ENCODE measurements at regions not wholly inside any gene's neighbourhood (a gene's known extent, or its start where the extent isn't known, plus 50 kb on each side); places are given as distances from the start of the nearest gene placed in this dataset.

DNA sequence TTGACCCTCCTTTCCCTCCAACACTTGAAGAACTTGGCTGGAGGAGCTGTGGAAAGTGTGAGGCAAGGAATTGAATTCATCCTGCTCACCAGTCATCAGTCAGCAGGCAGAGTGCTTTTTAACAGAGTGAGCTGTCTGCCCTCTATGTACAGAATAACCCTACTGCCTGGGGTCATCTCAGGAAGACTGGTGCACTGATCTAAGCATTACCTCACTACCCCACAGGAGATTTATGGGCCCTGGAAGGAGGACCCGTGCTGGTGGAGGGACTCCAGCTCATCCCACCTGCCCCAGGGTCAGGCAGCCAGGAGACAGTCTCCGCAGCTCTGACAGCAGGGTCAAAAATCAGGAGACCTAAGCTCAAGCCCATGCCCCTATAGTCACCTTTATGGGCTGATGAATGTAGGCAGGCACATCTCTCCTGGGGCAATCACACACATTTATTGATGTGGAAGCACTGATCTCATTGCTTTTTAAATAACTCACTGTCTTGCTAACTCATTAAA, 270.8 kb upstream of the SESN3 start:
- Histone ChIP-seq H3K4me3 (no peak overlapping the region), H3K27ac (no peak overlapping the region), H3K36me3 (no peaks in the 10 kb centered on the region), H3K4me1 (peaks cover 0 to 30% (median 9%) of the 10 kb centered on the region in 3 donors), H3K9me3 (no peaks in the 10 kb centered on the region), H3K27me3 (peaks cover 0 to 12% (median 0%) of the 10 kb centered on the region in 4 donors)
- no peak for TF ChIP-seq POLR2A (IDR thresholded peaks at IDR 0.05)
- no peak for TF ChIP-seq CTCF (IDR thresholded peaks at IDR 0.05)
- WGBS, 2 donors = 40 to 67% methylated on average over 1 of the region's 2 CpGs
- intact Hi-C loops (cut with DNase I) = no loop called here
- DNase-seq = no peak

DNA sequence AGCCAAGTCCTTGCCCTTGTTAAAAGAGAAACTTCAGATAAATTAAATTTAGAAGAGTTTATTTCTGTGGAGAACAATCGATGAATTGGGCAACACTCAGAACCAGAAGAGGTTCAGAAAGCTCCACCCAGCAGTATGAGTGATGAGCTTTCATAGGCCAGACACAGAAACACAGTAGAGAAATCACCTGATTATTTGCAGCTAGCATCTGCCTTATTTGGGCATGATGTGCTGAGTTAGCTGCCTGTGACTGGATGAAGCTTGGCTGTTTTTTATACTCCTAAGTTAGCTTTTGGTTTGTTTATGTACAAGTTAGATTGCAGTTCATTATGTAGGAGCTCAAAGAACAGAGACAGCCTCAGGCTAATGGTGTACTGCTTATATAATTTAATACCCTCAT, 269.5 kb upstream of the SESN3 start:
- TF ChIP-seq CTCF (IDR thresholded peaks at IDR 0.05) (no peak), POLR2A (IDR thresholded peaks at IDR 0.05) (no peak)
- WGBS, 2 donors = 87 to 94% methylated on average over 1 of the region's 1 CpG
- intact Hi-C loops (cut with DNase I) = no loop called here

GRCh38 chr11:95499516-95500135, 268.6 kb upstream of the SESN3 start:
- no peak overlapping the region for H3K27ac ChIP-seq
- no peaks in the 10 kb centered on the region for H3K36me3 ChIP-seq
- H3K9me3 ChIP-seq = no peaks in the 10 kb centered on the region
- H3K27me3 ChIP-seq = peaks cover 0 to 12% (median 0%) of the 10 kb centered on the region in 4 donors
- H3K4me3 ChIP-seq = no peak overlapping the region
- TF ChIP-seq CTCF (IDR thresholded peaks at IDR 0.05) (no peak), POLR2A (IDR thresholded peaks at IDR 0.05) (no peak)
- intact Hi-C loops (cut with DNase I) = no loop called here
- peaks cover 0 to 30% (median 9%) of the 10 kb centered on the region in 3 donors for H3K4me1 ChIP-seq
- no peak for DNase-seq

More for the DNA sequence above, 269.5 kb upstream of the SESN3 start:
- no peaks in the 10 kb centered on the region for H3K36me3 ChIP-seq
- peaks cover 0 to 12% (median 0%) of the 10 kb centered on the region in 4 donors for H3K27me3 ChIP-seq
- H3K27ac ChIP-seq = no peak overlapping the region
- H3K4me1 ChIP-seq = peaks cover 0 to 30% (median 9%) of the 10 kb centered on the region in 3 donors
- no peak for DNase-seq
- H3K9me3 ChIP-seq = no peaks in the 10 kb centered on the region
- no peak overlapping the region for H3K4me3 ChIP-seq

GRCh38 chr11:95498722-95499425, 267.9 kb upstream of the SESN3 start:
- H3K9me3 ChIP-seq = peaks cover 0 to 2% (median 0%) of the 10 kb centered on the region in 3 donors
- peaks cover 0 to 30% (median 9%) of the 10 kb centered on the region in 3 donors for H3K4me1 ChIP-seq
- DNase-seq = no peak
- intact Hi-C loops (cut with DNase I) = no loop called here
- 83 to 97% methylated on average over 2 of the region's 2 CpGs for WGBS, 2 donors
- H3K27ac ChIP-seq = no peak overlapping the region
- H3K4me3 ChIP-seq = no peak overlapping the region
- H3K36me3 ChIP-seq = no peaks in the 10 kb centered on the region
- TF ChIP-seq CTCF (IDR thresholded peaks at IDR 0.05) = no peak
- TF ChIP-seq POLR2A (IDR thresholded peaks at IDR 0.05) = no peak
- peaks cover 0 to 6% (median 0%) of the 10 kb centered on the region in 4 donors for H3K27me3 ChIP-seq

GRCh38 chr11:95496901-95497300, 265.9 kb upstream of the SESN3 start:
- intact Hi-C loops (cut with DNase I) = no loop called here
- TF ChIP-seq POLR2A (IDR thresholded peaks at IDR 0.05) (no peak), CTCF (IDR thresholded peaks at IDR 0.05) (no peak)
- Histone ChIP-seq H3K36me3 (no peaks in the 10 kb centered on the region), H3K4me3 (no peak overlapping the region), H3K4me1 (peaks cover 0 to 30% (median 9%) of the 10 kb centered on the region in 3 donors), H3K27me3 (peaks cover 0 to 5% (median 0%) of the 10 kb centered on the region in 4 donors), H3K27ac (no peak overlapping the region), H3K9me3 (peaks cover 0 to 8% (median 0%) of the 10 kb centered on the region in 3 donors)
- WGBS, 2 donors = 60 to 75% methylated on average over 1 of the region's 1 CpG
- no peak for DNase-seq

Measured in esophagus squamous epithelium (tissue), 5 donors.